ENCODE measurements at regions not wholly inside any gene's neighbourhood (a gene's known extent, or its start where the extent isn't known, plus 50 kb on each side); places are given as distances from the start of the nearest gene placed in this dataset.

DNA sequence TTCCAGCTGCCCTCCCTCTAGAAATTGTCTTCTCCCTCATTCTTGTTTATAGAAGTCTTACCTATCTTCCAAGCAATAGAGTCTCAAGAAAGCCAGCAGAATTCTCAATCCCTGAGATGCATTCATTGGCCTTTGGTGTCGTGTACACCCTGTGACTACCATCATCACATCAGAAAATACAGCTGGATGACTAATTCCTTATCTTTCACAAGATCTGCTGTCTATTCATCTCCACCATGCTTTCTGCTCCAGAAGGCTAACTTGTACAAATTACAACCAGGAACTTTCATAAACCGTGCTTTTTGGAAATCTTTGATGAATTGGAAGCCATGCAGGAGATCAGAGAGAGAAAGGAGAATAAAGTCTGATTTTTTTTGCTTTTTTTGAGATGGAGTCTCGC is 1062.9 kb upstream of the GHITM start:
- Histone ChIP-seq H3K4me2 (ENCODE audit: insufficient read depth, low read length, poor library complexity, severe bottlenecking) (no peak overlapping the region), H2AK5ac (ENCODE audit: low read depth, low read length) (no peak overlapping the region), H3K27ac (replicated peaks; ENCODE audit: low read length) (no peak overlapping the region), H3K4me3 (ENCODE audit: low read length in 2 of 2) (no peak overlapping the region), H3K4ac (ENCODE audit: low read length) (no peak overlapping the region), H3K18ac (ENCODE audit: low read length) (no peak overlapping the region), H3K27me3 (ENCODE audit: control insufficient read depth in 3 of 3, insufficient read depth in 3 of 3, low read depth in 1 of 3, low read length in 3 of 3) (no peaks in the 10 kb centered on the region), H3K4me1 (ENCODE audit: control insufficient read depth in 2 of 2, insufficient read depth in 1 of 2, low read depth in 1 of 2, low read length in 2 of 2) (peaks cover 3 to 13% of the 10 kb centered on the region in 2 donors), H2BK120ac (ENCODE audit: low read depth, low read length) (no peak overlapping the region), H2BK5ac (ENCODE audit: low read length) (no peak overlapping the region), H3K23ac (ENCODE audit: low read depth, low read length, poor library complexity) (no peak overlapping the region), H2BK12ac (ENCODE audit: low read length) (no peak overlapping the region), H4K91ac (ENCODE audit: low read depth, low read length, poor library complexity) (no peak overlapping the region), H3K79me1 (ENCODE audit: low read depth, low read length) (no peaks in the 10 kb centered on the region), H2AFZ (ENCODE audit: low read length) (no peak overlapping the region), H4K8ac (ENCODE audit: low read depth, low read length) (no peak overlapping the region), H2BK15ac (ENCODE audit: low read length) (no peak overlapping the region), H3K9ac (ENCODE audit: low read depth, low read length, poor library complexity) (no peak overlapping the region), H3K14ac (ENCODE audit: low read length) (no peak overlapping the region), H3K36me3 (replicated peaks in 1 of 2; ENCODE audit: control insufficient read depth in 2 of 2, insufficient read depth in 2 of 2, low read length in 2 of 2) (no peaks in the 10 kb centered on the region), H3K9me3 (replicated peaks in 1 of 2; ENCODE audit: control insufficient read depth in 2 of 2, insufficient read depth in 1 of 2, low read depth in 1 of 2, low read length in 2 of 2) (peaks cover 0 to 2% of the 10 kb centered on the region in 2 donors)
- DNase-seq (ENCODE audit: low spot score): no peak
- WGBS, 2 donors (ENCODE audit: extremely low coverage in 2 of 2, insufficient read length in 2 of 2, insufficient replicate concordance in 1 of 2): no CpG with 5 or more reads among the region's 3 CpGs

DNA sequence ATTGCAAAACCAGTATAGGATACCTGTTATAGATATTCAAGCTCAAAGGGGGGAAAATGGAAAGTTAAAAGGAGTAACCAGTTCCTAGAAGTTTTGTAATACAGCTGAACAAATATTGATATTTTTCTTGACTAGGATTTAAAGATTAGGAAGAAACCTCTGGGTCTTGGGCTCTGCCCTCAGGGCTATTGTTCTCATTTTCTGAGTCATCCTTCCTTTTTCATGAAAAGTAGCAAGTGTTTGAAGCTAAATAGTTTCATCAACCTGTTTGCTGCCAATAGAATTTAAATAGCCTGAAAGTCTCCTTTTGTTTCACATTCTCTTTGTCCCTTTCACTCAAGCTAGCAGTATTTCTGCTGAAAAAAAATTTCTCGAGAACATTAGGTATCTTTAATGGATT is 1061.1 kb upstream of the GHITM start:
- no peak for DNase-seq (ENCODE audit: low spot score)
- Histone ChIP-seq H2AFZ (ENCODE audit: low read length) (no peak overlapping the region), H3K36me3 (replicated peaks in 1 of 2; ENCODE audit: control insufficient read depth in 2 of 2, insufficient read depth in 2 of 2, low read length in 2 of 2) (no peaks in the 10 kb centered on the region), H3K9ac (ENCODE audit: low read depth, low read length, poor library complexity) (no peak overlapping the region), H3K4me1 (ENCODE audit: control insufficient read depth in 2 of 2, insufficient read depth in 1 of 2, low read depth in 1 of 2, low read length in 2 of 2) (peaks cover 3 to 16% of the 10 kb centered on the region in 2 donors), H2BK12ac (ENCODE audit: low read length) (no peak overlapping the region), H3K27me3 (ENCODE audit: control insufficient read depth in 3 of 3, insufficient read depth in 3 of 3, low read depth in 1 of 3, low read length in 3 of 3) (no peaks in the 10 kb centered on the region), H3K18ac (ENCODE audit: low read length) (no peak overlapping the region), H3K4ac (ENCODE audit: low read length) (no peak overlapping the region), H4K8ac (ENCODE audit: low read depth, low read length) (no peak overlapping the region), H3K4me3 (ENCODE audit: low read length in 2 of 2) (no peak overlapping the region), H3K23ac (ENCODE audit: low read depth, low read length, poor library complexity) (no peak overlapping the region), H3K79me1 (ENCODE audit: low read depth, low read length) (no peaks in the 10 kb centered on the region), H3K4me2 (ENCODE audit: insufficient read depth, low read length, poor library complexity, severe bottlenecking) (no peak overlapping the region), H4K91ac (ENCODE audit: low read depth, low read length, poor library complexity) (no peak overlapping the region), H2AK5ac (ENCODE audit: low read depth, low read length) (no peak overlapping the region), H2BK5ac (ENCODE audit: low read length) (no peak overlapping the region), H3K27ac (replicated peaks; ENCODE audit: low read length) (no peak overlapping the region), H2BK15ac (ENCODE audit: low read length) (no peak overlapping the region), H3K14ac (ENCODE audit: low read length) (no peak overlapping the region), H3K9me3 (replicated peaks in 1 of 2; ENCODE audit: control insufficient read depth in 2 of 2, insufficient read depth in 1 of 2, low read depth in 1 of 2, low read length in 2 of 2) (peaks cover 0 to 2% of the 10 kb centered on the region in 2 donors), H2BK120ac (ENCODE audit: low read depth, low read length) (no peak overlapping the region)
- no CpG with 5 or more reads among the region's 1 CpG for WGBS, 2 donors (ENCODE audit: extremely low coverage in 2 of 2, insufficient read length in 2 of 2, insufficient replicate concordance in 1 of 2)

DNA sequence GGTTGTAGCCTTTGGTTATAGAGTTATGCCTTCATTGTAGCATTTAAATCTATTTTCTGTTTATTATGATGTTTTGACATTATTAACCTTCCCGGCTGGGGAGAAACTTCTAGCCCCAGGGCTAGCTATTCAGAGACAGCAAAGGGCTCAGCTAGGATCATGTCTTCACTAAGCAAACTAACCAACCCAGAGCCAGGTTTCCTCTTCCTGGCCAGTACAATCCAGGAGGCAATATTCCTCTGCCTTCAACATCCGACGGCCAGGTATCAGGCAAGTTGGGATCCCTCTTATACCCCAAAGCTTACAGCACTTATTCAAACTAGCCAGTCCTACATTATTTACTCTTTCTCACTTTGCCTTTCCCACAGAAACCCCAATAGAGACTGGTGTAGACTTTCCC is 1060.7 kb upstream of the GHITM start:
- Histone ChIP-seq H2BK12ac (ENCODE audit: low read length) (no peak overlapping the region), H3K4ac (ENCODE audit: low read length) (no peak overlapping the region), H3K4me1 (ENCODE audit: control insufficient read depth in 2 of 2, insufficient read depth in 1 of 2, low read depth in 1 of 2, low read length in 2 of 2) (peaks cover 3 to 11% of the 10 kb centered on the region in 2 donors), H3K9ac (ENCODE audit: low read depth, low read length, poor library complexity) (no peak overlapping the region), H3K27me3 (ENCODE audit: control insufficient read depth in 3 of 3, insufficient read depth in 3 of 3, low read depth in 1 of 3, low read length in 3 of 3) (no peaks in the 10 kb centered on the region), H2BK120ac (ENCODE audit: low read depth, low read length) (no peak overlapping the region), H3K23ac (ENCODE audit: low read depth, low read length, poor library complexity) (no peak overlapping the region), H2AFZ (ENCODE audit: low read length) (peak overlapping the region; percentile 6), H3K27ac (replicated peaks; ENCODE audit: low read length) (no peak overlapping the region), H3K18ac (ENCODE audit: low read length) (no peak overlapping the region), H3K36me3 (replicated peaks in 1 of 2; ENCODE audit: control insufficient read depth in 2 of 2, insufficient read depth in 2 of 2, low read length in 2 of 2) (no peaks in the 10 kb centered on the region), H3K4me2 (ENCODE audit: insufficient read depth, low read length, poor library complexity, severe bottlenecking) (no peak overlapping the region), H3K14ac (ENCODE audit: low read length) (no peak overlapping the region), H3K4me3 (ENCODE audit: low read length in 2 of 2) (no peak overlapping the region), H3K79me1 (ENCODE audit: low read depth, low read length) (no peaks in the 10 kb centered on the region), H2AK5ac (ENCODE audit: low read depth, low read length) (no peak overlapping the region), H2BK15ac (ENCODE audit: low read length) (no peak overlapping the region), H2BK5ac (ENCODE audit: low read length) (no peak overlapping the region), H3K9me3 (replicated peaks in 1 of 2; ENCODE audit: control insufficient read depth in 2 of 2, insufficient read depth in 1 of 2, low read depth in 1 of 2, low read length in 2 of 2) (peaks cover 0 to 2% of the 10 kb centered on the region in 2 donors), H4K8ac (ENCODE audit: low read depth, low read length) (no peak overlapping the region), H4K91ac (ENCODE audit: low read depth, low read length, poor library complexity) (no peak overlapping the region)
- no CpG with 5 or more reads among the region's 3 CpGs for WGBS, 2 donors (ENCODE audit: extremely low coverage in 2 of 2, insufficient read length in 2 of 2, insufficient replicate concordance in 1 of 2)
- DNase-seq (ENCODE audit: low spot score): no peak

DNA sequence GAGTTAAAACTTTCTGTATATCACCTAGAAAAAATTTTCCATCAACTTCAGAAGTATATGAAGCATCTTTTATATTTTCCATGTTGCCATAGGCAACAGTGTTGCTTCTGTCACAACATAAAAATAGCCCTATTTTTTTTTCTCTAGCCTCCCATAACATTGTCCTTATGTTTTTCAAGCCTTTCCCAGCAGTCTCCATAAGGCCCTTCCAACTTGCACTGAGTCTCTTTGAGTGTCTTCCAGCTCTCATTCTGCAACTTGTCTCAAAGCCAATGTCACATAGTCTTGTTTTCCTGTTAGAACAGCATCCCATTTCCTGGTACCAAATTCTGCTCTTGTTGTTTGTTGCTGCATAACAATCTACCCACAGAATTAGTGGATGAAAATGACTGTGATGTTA is 1055.5 kb upstream of the GHITM start:
- Histone ChIP-seq H2BK15ac (ENCODE audit: low read length) (no peak overlapping the region), H3K9me3 (replicated peaks in 1 of 2; ENCODE audit: control insufficient read depth in 2 of 2, insufficient read depth in 1 of 2, low read depth in 1 of 2, low read length in 2 of 2) (peaks cover 0 to 2% of the 10 kb centered on the region in 2 donors), H2BK120ac (ENCODE audit: low read depth, low read length) (no peak overlapping the region), H2BK5ac (ENCODE audit: low read length) (no peak overlapping the region), H3K36me3 (replicated peaks in 1 of 2; ENCODE audit: control insufficient read depth in 2 of 2, insufficient read depth in 2 of 2, low read length in 2 of 2) (no peaks in the 10 kb centered on the region), H3K14ac (ENCODE audit: low read length) (no peak overlapping the region), H4K8ac (ENCODE audit: low read depth, low read length) (no peak overlapping the region), H2BK12ac (ENCODE audit: low read length) (no peak overlapping the region), H3K18ac (ENCODE audit: low read length) (no peak overlapping the region), H3K23ac (ENCODE audit: low read depth, low read length, poor library complexity) (no peak overlapping the region), H3K79me1 (ENCODE audit: low read depth, low read length) (no peaks in the 10 kb centered on the region), H2AK5ac (ENCODE audit: low read depth, low read length) (no peak overlapping the region), H3K4me3 (ENCODE audit: low read length in 2 of 2) (no peak overlapping the region), H3K4me2 (ENCODE audit: insufficient read depth, low read length, poor library complexity, severe bottlenecking) (no peak overlapping the region), H2AFZ (ENCODE audit: low read length) (no peak overlapping the region), H3K27ac (replicated peaks; ENCODE audit: low read length) (no peak overlapping the region), H3K4me1 (ENCODE audit: control insufficient read depth in 2 of 2, insufficient read depth in 1 of 2, low read depth in 1 of 2, low read length in 2 of 2) (peaks cover under 1 to 4% of the 10 kb centered on the region in 2 donors), H4K91ac (ENCODE audit: low read depth, low read length, poor library complexity) (no peak overlapping the region), H3K9ac (ENCODE audit: low read depth, low read length, poor library complexity) (no peak overlapping the region), H3K27me3 (ENCODE audit: control insufficient read depth in 3 of 3, insufficient read depth in 3 of 3, low read depth in 1 of 3, low read length in 3 of 3) (no peaks in the 10 kb centered on the region), H3K4ac (ENCODE audit: low read length) (no peak overlapping the region)
- no peak for DNase-seq (ENCODE audit: low spot score)
